ENCODE measurements at regions not wholly inside any gene's neighbourhood (a gene's known extent, or its start where the extent isn't known, plus 50 kb on each side); places are given as distances from the start of the nearest gene placed in this dataset.

DNA sequence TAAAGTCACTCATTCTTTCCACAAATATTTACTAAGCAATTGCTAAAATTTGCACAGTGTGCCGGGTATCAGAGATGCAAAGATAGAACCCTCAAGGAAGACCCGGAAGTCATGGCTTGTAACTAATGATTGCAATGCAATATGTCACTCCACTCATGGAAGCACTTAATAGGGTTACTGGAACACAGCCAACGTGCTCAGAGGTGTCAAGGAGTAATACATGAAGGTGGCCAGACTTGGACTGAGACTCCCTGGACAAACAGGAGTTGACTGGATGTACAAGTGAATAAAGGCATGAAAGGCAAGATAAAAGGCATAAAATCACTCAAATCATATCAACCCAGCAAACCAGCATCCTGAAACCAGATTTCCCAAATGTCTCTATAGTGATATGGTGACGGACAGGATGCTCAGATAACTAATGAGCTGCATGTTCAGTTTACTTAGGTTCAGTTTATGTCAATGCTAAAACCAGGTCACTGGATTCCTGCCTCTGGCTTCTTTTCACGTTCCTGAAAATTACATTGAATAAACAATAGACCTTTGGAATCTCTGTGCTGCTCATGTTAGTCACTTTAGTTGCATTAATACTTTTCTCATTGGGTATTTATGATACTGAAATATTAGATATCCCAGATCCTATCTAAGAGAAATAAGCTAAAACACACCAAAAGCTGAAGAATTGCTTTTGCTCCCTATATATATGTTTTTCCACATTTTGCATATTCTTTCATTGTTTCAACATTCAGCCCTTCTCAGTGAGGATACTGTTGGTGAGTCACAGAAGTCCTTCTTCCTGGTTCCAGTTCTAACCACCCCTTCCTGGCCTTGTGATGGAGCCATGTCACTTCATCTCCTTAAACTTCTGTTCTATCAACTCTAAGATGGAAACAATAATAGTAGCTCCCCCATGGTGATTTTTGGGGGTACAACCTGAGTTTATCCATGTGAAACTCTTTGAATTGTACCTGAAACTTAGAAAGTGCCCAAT lies 688.9 kb upstream of the ID2 start:
- TF ChIP-seq, protein P1, sequence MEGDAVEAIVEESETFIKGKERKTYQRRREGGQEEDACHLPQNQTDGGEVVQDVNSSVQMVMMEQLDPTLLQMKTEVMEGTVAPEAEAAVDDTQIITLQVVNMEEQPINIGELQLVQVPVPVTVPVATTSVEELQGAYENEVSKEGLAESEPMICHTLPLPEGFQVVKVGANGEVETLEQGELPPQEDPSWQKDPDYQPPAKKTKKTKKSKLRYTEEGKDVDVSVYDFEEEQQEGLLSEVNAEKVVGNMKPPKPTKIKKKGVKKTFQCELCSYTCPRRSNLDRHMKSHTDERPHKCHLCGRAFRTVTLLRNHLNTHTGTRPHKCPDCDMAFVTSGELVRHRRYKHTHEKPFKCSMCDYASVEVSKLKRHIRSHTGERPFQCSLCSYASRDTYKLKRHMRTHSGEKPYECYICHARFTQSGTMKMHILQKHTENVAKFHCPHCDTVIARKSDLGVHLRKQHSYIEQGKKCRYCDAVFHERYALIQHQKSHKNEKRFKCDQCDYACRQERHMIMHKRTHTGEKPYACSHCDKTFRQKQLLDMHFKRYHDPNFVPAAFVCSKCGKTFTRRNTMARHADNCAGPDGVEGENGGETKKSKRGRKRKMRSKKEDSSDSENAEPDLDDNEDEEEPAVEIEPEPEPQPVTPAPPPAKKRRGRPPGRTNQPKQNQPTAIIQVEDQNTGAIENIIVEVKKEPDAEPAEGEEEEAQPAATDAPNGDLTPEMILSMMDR (IDR thresholded peaks at IDR 0.05 in 4 of 5, conservative IDR thresholded peaks at IDR 0.05 in 1 of 5) = no peak
- TF ChIP-seq POLR2A (IDR thresholded peaks at IDR 0.05) = no peak
